NCI-H2081 treated with DMSO at 0.1 percent for 48 hours (cell line): ENCODE measurements at regions not wholly inside any gene's neighbourhood (a gene's known extent, or its start where the extent isn't known, plus 50 kb on each side); places are given as distances from the start of the nearest gene placed in this dataset.

Experiments
- DNase-seq: peaks from one replicate; lab custom pipeline; 2025; lab: John Stamatoyannopoulos, UW

DNA sequence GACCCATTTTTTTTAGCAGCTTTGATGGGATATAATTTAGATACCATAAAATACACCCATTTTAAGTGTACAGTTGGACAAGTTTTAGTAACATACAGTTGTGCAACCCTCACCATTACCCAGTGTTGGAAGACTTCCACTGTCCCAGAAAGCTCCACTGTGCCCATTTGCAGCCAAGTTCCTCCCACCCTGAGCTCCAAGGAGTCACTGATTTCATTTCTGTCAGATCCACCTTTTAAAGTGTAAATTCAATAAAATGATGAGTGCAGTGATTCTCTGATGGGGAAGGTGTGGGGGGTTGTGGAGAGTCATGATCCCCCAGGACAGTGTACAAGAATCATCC lies 93.2 kb upstream of the IGF1R start:
- no peak for DNase-seq

DNA sequence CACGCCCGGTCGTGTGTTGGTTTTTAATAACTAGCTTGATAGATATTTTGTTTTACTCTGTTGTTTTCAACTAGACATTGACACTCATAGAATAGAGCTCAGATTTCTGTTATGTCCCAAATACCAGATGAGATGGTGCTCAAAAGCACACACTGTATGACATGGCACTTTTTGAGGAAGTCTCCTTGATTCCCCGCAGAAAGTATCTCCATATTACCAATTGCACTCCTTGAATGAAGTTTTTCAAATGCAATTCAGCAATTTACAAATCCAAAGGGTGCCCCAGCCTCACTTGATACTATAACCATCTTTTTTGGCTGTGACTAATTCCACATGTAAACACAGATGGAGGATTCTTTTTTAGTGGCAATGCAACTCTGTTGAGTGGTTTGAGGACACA lies 92.0 kb upstream of the IGF1R start:
- no peak for DNase-seq

- DNase-seq: no peak
Observed at GRCh38 chr15:98560338-98560737, 88.0 kb upstream of the IGF1R start.

GRCh38 chr15:98561169-98561941 lies 87.0 kb upstream of the IGF1R start:
- DNase-seq: no peak

DNA sequence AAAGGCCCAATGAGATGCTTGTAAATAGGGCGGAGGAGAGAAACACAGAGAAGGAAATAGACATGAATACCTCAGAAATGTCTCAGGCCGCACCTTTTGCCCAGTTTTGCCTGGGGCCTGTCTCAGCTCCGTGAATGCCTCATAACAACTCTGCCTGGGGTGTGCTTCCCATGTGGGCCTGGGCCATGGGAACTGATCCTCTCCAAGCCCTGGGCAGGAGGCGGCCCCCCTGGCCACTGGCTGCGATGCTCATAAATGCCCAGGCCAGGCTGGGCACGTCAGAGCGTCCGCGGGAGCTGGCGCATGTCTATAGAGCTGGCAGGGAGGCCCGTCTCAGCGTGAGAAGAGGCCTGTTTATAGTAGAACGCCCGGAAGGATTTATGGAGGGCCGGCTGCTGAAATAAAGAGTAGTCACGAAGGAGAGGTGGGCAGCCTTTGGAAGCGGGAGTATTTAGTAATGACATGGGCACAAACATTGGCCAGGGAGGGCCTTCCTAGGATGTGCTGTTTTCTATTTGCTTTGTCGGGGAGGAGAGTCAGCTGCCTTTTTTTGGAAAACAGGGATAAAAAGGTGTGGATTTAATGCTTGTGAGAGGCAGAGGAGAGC lies 85.9 kb upstream of the IGF1R start:
- DNase-seq: no peak

- DNase-seq: no peak
Observed at GRCh38 chr15:98565566-98565965, 82.8 kb upstream of the IGF1R start.

- DNase-seq: no peak
Observed at GRCh38 chr15:98567951-98568350, 80.4 kb upstream of the IGF1R start.

DNA sequence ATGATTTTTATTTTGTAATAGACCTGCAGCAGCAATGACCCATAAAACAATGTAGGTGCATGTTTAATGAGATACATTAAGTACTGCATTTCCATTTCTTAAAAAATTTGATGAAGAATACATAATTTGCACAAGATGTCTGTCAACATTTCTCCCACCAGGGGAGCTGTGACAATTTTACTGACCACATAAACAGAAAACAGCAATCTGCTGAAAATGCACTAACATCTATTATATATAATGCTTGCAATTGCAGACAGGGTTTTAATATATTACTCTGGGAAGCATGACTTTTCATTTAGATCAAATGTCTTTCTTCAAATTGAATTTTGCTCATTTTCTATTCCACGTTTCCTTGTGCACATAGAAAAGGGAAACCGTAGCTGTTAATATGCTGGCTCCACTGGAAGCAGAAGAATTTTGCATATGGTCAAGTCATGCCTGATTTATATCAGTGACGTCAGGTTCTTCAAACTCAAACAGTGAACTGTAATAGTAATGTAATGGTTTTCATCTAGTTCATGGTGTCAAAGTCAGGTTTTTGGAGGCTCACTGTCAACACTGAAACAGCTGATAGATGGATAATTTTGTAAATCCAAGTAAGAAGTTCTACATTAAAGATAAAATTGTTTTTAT lies 79.8 kb upstream of the IGF1R start:
- no peak for DNase-seq

- DNase-seq: no peak
Observed at GRCh38 chr15:98570119-98570518, 78.2 kb upstream of the IGF1R start.

DNA sequence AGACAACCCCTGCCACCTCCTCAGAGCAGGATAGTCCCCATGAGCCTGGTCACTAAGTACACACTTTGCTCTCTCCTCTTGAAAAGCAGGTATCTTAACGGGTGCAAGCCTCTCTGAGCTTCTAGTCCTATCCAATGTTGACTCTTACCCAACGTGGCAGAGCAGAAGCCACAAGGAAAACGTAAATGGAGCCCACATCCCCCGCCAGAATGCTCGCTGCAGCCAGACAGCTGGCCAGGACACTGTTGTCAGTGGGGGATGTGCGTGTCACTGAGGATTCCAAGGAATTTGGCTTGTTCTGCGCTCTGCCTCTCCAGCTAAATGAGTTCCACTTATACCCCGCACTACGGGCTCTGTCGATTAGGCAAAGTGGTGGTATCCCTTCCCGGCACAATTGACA lies 67.8 kb upstream of the IGF1R start:
- DNase-seq: no peak

DNA sequence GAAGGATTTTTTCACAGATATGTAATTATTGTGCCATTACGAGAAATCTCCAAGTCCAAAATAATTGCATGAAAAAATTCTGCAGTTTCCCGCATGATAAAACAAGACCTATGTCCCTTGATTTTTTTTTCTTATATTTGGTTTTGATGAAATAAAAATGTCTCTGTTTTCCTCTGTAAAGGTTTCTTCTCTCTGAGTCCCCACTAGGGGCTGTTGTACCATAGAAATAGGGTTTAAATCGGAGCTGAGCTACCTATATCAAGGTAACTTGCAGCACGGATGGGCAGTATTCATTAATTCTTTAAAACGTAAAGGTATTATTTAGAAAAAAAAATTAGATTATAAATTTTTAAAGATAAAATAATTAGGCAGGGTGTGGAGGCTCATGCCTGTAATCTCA lies 66.6 kb upstream of the IGF1R start:
- DNase-seq: no peak

DNA sequence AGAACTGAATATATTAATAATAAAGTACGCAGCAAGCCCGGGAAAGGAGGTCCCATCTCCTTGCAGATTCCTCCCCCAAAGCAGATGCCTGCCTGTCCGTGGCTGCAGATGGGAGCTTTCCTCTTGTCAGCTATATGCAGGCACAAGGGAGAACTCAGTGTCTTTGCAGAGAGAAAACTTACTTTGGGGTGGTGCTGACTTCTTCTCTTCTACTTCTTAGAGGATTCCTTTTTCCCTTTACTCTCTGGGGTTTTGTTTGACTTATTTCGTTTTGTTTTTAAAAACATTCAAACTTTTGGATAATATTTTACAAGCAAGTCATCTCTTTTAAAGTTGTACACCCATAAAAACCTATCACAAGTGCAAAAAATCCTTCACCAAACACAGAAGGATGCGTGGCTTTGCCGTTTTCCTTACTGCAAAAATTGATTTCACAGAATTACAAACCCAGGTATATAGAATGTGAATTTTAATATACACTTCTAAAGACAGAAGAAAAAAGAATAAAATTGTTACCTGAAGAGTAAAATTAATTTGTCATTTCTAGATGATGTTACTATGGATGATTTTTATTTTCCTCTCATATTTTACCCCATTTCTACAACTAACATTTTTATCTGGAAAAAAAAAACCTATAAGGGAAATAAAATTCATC lies 65.3 kb upstream of the IGF1R start:
- DNase-seq: no peak

GRCh38 chr15:98583771-98584430 lies 64.4 kb upstream of the IGF1R start:
- peak; percentile 11 for DNase-seq

- no peak for DNase-seq
Observed at GRCh38 chr15:98586066-98586465, 62.3 kb upstream of the IGF1R start.

DNA sequence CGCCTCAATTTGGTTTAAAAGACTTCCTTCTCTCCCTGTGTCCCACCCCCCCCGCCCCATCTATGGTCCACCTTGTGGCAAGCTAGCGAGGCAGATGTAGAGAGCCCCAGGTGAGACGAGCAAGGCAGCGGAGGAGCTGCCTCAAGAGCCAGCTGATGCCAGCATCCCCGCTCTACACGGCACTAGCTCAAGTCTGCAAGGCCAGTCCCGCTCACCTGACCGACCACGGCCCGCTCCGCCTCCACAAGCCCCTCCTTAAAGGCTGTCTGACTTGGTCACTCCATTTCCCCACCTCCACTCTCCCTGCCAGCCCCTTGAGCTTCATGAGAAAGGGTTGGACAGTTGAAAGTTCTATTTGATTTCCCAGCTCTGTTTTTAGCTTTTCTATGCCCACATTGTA lies 56.2 kb upstream of the IGF1R start:
- DNase-seq: no peak

GRCh38 chr15:98596131-98596530 lies 52.2 kb upstream of the IGF1R start:
- no peak for DNase-seq

GRCh38 chr15:98596885-98597392 lies 51.4 kb upstream of the IGF1R start:
- DNase-seq: no peak

GRCh38 chr15:98597666-98598065 lies 50.7 kb upstream of the IGF1R start:
- no peak for DNase-seq
